Hippocampal formation (tissue), 2 donors: ENCODE measurements at regions not wholly inside any gene's neighbourhood (a gene's known extent, or its start where the extent isn't known, plus 50 kb on each side); places are given as distances from the start of the nearest gene placed in this dataset.

Experiments used
- DNase-seq, 2 donors: peaks; one replicate each; lab custom pipeline; 2025; lab: John Stamatoyannopoulos, UW

- no peak for DNase-seq
These were observed 373.3 kb upstream of the THBS1 start for GRCh38 chr15:39207532-39208115.

- no peak for DNase-seq
These were observed 372.7 kb upstream of the THBS1 start for GRCh38 chr15:39208187-39208586.

- no peak for DNase-seq
These were observed 371.2 kb upstream of the THBS1 start for GRCh38 chr15:39209548-39210211.

- no peak for DNase-seq
These were observed 369.5 kb upstream of the THBS1 start for GRCh38 chr15:39211108-39211979.

GRCh38 chr15:39213385-39213840 lies 367.5 kb upstream of the THBS1 start:
- peak in 1 of 2 donors; percentile 5 for DNase-seq

GRCh38 chr15:39215015-39215414 lies 365.9 kb upstream of the THBS1 start:
- DNase-seq: no peak

GRCh38 chr15:39216816-39217215 lies 364.1 kb upstream of the THBS1 start:
- no peak for DNase-seq

- no peak for DNase-seq
These were observed 361.3 kb upstream of the THBS1 start for GRCh38 chr15:39219608-39220007.

GRCh38 chr15:39226169-39226937 lies 354.5 kb upstream of the THBS1 start:
- DNase-seq: no peak

GRCh38 chr15:39227001-39227400 lies 353.9 kb upstream of the THBS1 start:
- no peak for DNase-seq

GRCh38 chr15:39228889-39229288 lies 352.0 kb upstream of the THBS1 start:
- DNase-seq: no peak

- no peak for DNase-seq
These were observed 350.5 kb upstream of the THBS1 start for GRCh38 chr15:39230205-39230907.

- no peak for DNase-seq
These were observed 350.0 kb upstream of the THBS1 start for GRCh38 chr15:39230908-39231285.

- DNase-seq: no peak
These were observed 348.4 kb upstream of the THBS1 start for GRCh38 chr15:39232512-39232911.

GRCh38 chr15:39235084-39235795 lies 345.6 kb upstream of the THBS1 start:
- DNase-seq: no peak

GRCh38 chr15:39236375-39236774 lies 344.5 kb upstream of the THBS1 start:
- no peak for DNase-seq

- DNase-seq: no peak
These were observed 342.4 kb upstream of the THBS1 start for GRCh38 chr15:39238443-39238842.

GRCh38 chr15:39239562-39239961 lies 341.3 kb upstream of the THBS1 start:
- no peak for DNase-seq

GRCh38 chr15:39242345-39242744 lies 338.5 kb upstream of the THBS1 start:
- no peak for DNase-seq

GRCh38 chr15:39243396-39243795 lies 337.5 kb upstream of the THBS1 start:
- DNase-seq: no peak

GRCh38 chr15:39244776-39245175 lies 336.1 kb upstream of the THBS1 start:
- no peak for DNase-seq
